GM21447 (cell line): ENCODE measurements at regions not wholly inside any gene's neighbourhood (a gene's known extent, or its start where the extent isn't known, plus 50 kb on each side); places are given as distances from the start of the nearest gene placed in this dataset.
A peak's percentile ranks its signal among the peaks of the same experiment; 100 is the strongest.
"Not testable (repeated sequence)": the region's sequence is repeated elsewhere in the genome, so short reads cannot be mapped to it uniquely, and the experiment has no call there.

Experiments
- ATAC-seq: cut with Tn5 transposase; IDR thresholded peaks from one replicate; pipeline ENCODE4 v1.9.1; 2021; ENCODE audit not compliant: unreplicated experiment

- ATAC-seq, result no peak
Observed at GRCh38 chr3:90180543-90180942, 1073.1 kb downstream of the EPHA3 start.

GRCh38 chr3:90182291-90182976, 1075.0 kb downstream of the EPHA3 start:
- ATAC-seq, result peak; percentile 83

- no peak for ATAC-seq
Observed at GRCh38 chr3:90184861-90185260, 1077.4 kb downstream of the EPHA3 start.

DNA sequence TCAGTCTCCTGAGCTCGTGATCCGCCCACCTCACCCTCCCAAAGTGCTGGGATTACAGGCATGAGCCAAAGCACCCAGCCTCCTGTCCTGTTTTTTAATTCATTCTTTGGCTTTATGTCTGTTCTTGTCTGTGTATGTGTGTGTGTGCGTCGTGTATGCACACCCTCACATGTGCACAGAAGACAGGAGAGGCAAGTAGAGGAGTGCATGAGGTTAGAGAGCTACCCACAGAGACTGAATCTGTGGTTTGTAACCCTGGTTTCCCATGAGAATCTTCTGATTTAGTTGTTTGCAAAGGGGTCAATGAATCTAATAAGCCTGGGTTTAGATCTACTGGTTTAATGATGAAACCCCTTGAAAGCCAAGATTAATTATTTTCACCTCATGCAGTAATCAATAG, 1090.0 kb downstream of the EPHA3 start:
- ATAC-seq, result not testable (repeated sequence)

- ATAC-seq, result not testable (repeated sequence)
Observed at GRCh38 chr3:90202931-90203330, 1095.5 kb downstream of the EPHA3 start.

- not testable (repeated sequence) for ATAC-seq
Observed at GRCh38 chr3:90206482-90206881, 1099.1 kb downstream of the EPHA3 start.

GRCh38 chr3:90207353-90208097, 1100.1 kb downstream of the EPHA3 start:
- not testable (repeated sequence) for ATAC-seq

DNA sequence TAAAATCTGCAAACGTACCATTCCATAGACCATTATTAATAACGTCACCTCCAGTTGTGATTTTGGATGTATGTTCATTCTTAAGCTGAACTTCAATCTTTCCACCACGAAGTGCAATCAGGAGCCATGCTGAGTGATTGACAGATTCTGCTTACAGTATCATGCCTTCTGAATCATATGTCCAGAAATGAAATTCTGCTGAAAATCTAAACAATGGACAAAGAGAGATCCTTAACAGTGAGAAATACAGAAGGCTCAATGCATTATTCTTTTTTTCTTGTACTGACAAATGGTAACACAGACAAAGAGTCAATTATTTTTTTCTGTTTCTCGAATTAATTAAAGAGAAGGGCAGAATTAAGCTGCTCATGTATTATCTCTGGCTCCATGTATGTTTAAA, 1114.5 kb downstream of the EPHA3 start:
- ATAC-seq, result no peak

DNA sequence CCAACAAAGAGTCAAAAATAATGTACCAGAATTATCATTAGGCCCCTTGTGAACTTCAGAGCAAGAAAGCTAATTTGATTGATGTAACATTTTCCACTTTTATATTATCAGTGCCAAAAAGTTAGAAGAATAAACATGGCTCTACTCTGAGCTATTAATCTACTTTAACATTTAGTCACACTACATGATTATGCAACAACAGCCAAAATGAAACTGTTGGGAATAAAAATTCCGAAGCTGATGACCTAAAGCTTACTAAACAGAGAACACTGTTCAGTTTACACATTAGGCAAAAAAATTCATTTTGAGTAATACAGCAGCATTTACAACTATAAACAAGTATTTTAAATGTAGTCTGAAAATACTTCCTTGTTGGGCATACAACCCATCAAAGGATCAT, 1134.1 kb downstream of the EPHA3 start:
- ATAC-seq, result no peak

DNA sequence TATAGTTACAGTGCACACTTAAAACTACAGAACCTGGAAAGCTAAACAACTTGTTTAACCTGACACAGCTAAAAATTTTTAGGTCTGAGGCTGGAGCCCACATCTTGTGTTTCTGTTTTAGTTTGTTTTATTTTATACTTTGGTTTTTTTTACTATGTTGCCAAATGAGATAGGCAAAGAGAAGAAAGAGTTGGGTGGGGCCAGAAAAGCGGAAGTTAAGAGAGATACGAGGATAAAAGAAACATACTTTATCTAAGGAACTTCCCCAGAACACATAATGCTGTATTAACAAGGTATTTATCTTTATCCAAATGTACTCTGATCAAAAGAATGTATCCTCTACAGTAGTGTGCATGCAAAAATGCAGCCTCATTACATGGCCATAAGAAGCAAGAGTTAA, 1145.7 kb downstream of the EPHA3 start:
- no peak for ATAC-seq

DNA sequence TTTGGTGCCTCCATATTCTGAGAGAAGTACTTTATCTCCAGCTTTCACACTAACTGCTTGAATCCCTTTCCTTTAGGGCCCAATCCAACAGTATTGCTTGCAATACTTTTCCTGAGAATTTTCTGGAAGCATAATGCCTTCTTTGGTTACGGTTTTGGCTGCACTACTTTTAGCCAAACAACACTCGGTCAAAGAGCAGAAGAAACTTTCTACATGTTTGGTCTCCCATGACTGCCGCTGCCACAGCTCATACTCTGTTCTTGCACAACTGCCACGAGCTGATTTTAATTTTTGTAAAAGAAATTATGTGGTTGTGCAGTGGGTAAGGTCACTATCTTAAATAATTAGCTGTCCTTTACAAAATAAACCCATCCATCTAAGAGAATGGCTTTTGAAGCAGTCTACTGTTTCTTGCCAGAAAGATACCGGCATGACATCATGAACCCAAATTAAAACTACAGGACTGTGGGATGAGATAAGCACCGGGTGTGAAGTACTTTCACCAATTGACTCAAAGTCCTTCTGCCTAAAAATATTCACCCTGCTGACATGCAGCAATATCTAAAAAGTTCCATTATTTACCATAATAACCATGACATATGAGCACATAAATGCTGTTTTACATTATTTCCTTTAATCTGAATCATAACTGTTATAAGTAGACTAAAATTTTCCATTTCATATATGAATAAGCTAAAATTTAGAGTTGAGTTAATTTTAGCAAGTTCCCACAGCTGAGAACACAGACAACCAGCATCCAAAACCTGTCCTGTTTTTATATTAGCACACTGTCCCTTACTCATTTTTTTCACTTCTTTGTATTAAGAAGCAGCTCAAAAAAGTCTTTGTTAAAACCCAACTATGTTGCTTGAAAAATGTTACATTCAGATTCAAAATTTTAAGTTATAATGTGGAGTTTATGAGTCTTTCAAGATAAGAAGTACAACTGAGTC, 1154.3 kb downstream of the EPHA3 start:
- no peak for ATAC-seq
